Activated CD4-positive, alpha-beta T cell treated with anti-CD3 and anti-CD28 coated beads, Interleukin-2, amount 50 U/mL, for 48 hours (primary cell): ENCODE measurements at regions not wholly inside any gene's neighbourhood (a gene's known extent, or its start where the extent isn't known, plus 50 kb on each side); places are given as distances from the start of the nearest gene placed in this dataset.
"Not testable (repeated sequence)": the region's sequence is repeated elsewhere in the genome, so short reads cannot be mapped to it uniquely, and the experiment has no call there.

Experiments
- DNase-seq, 2 experiments: peaks; one replicate each; pipeline ENCODE4 v3.0.0-alpha.2; 2020

GRCh38 chr4:52157071-52157470 is 106.0 kb downstream of the SPATA18 start:
- DNase-seq, result not testable (repeated sequence)

- no peak for DNase-seq
Measured at GRCh38 chr4:52157641-52158316, 106.7 kb downstream of the SPATA18 start.

GRCh38 chr4:52160859-52161258 is 109.8 kb downstream of the SPATA18 start:
- no peak for DNase-seq

GRCh38 chr4:52164116-52164515 is 113.0 kb downstream of the SPATA18 start:
- DNase-seq, result no peak

GRCh38 chr4:52172166-52172565 is 121.1 kb downstream of the SPATA18 start:
- DNase-seq, result no peak

- DNase-seq, result no peak
Measured at GRCh38 chr4:52173470-52174045, 122.5 kb downstream of the SPATA18 start.

- DNase-seq, result no peak
Measured at GRCh38 chr4:52187603-52188002, 136.5 kb downstream of the SPATA18 start.

GRCh38 chr4:52192001-52192400 is 140.9 kb downstream of the SPATA18 start:
- DNase-seq, result no peak

- no peak for DNase-seq
Measured at GRCh38 chr4:52192721-52193135, 141.6 kb downstream of the SPATA18 start.

- no peak for DNase-seq
Measured at GRCh38 chr4:52195869-52196268, 144.8 kb downstream of the SPATA18 start.

- no peak for DNase-seq
Measured at GRCh38 chr4:52196606-52197130, 145.6 kb downstream of the SPATA18 start.

- no peak for DNase-seq
Measured at GRCh38 chr4:52197306-52197705, 146.2 kb downstream of the SPATA18 start.

- DNase-seq, result no peak
Measured at GRCh38 chr4:52198294-52198693, 147.2 kb downstream of the SPATA18 start.

- DNase-seq, result no peak
Measured at GRCh38 chr4:52199574-52200338, 148.7 kb downstream of the SPATA18 start.

GRCh38 chr4:52200339-52200725 is 149.2 kb downstream of the SPATA18 start:
- DNase-seq, result no peak

GRCh38 chr4:52201715-52202114 is 150.6 kb downstream of the SPATA18 start:
- no peak for DNase-seq

GRCh38 chr4:52202251-52202779 is 151.2 kb downstream of the SPATA18 start:
- no peak for DNase-seq

GRCh38 chr4:52202931-52203330 is 151.8 kb downstream of the SPATA18 start:
- DNase-seq, result no peak

- DNase-seq, result no peak
Measured at GRCh38 chr4:52203351-52203750, 152.2 kb downstream of the SPATA18 start.

- DNase-seq, result no peak
Measured at GRCh38 chr4:52204921-52205320, 153.8 kb downstream of the SPATA18 start.

GRCh38 chr4:52207146-52207545 is 156.0 kb downstream of the SPATA18 start:
- not testable (repeated sequence) for DNase-seq

GRCh38 chr4:52212702-52213101 is 161.6 kb downstream of the SPATA18 start:
- no peak for DNase-seq

GRCh38 chr4:52231526-52231925 is 180.4 kb downstream of the SPATA18 start:
- no peak for DNase-seq
